Body of pancreas (tissue), 4 donors: ENCODE measurements at regions not wholly inside any gene's neighbourhood (a gene's known extent, or its start where the extent isn't known, plus 50 kb on each side); places are given as distances from the start of the nearest gene placed in this dataset.

Experiments
- POLR2A ChIP-seq, 3 donors: fragments of 450-650 bp; IDR thresholded peaks; one replicate each; pipeline ENCODE4 v1.6.1; 2016; ENCODE audit warnings: antibody characterized with exemption in 3 of 3, mild to moderate bottlenecking in 2 of 3
- TF ChIP-seq, protein P1 (sequence below), 7 experiments: fragments of 450-650 bp in 4 of 7; fragments of 200-600 bp in 3 of 7; sonication (generic) in 3 of 7; IDR thresholded peaks; one replicate each; pipeline ENCODE4 v1.5.1; 2016 to 2019; ENCODE audit warnings: antibody characterized with exemption in 7 of 7

DNA sequence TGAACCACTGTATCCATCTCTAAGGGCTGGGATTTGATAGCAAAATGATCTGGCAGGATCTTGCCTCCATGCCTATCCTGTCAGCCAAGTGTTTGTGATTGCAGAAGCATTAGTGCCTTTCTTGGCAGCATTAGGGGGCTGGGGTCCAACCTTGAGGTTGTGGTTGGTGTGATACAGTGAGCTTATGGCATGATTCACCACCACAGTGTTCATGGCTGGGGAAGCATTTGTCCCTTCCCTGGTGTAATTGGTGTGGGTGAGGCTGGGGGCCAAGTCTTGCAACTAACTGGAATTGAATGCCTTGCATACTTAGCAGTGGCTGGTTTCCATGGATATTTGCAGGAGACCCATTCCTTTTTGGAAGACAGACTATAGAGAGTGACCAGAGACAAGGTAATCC lies 271.0 kb upstream of the TBL1XR1 start:
- TF ChIP-seq, protein P1, sequence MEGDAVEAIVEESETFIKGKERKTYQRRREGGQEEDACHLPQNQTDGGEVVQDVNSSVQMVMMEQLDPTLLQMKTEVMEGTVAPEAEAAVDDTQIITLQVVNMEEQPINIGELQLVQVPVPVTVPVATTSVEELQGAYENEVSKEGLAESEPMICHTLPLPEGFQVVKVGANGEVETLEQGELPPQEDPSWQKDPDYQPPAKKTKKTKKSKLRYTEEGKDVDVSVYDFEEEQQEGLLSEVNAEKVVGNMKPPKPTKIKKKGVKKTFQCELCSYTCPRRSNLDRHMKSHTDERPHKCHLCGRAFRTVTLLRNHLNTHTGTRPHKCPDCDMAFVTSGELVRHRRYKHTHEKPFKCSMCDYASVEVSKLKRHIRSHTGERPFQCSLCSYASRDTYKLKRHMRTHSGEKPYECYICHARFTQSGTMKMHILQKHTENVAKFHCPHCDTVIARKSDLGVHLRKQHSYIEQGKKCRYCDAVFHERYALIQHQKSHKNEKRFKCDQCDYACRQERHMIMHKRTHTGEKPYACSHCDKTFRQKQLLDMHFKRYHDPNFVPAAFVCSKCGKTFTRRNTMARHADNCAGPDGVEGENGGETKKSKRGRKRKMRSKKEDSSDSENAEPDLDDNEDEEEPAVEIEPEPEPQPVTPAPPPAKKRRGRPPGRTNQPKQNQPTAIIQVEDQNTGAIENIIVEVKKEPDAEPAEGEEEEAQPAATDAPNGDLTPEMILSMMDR (IDR thresholded peaks at IDR 0.05), result no peak
- no peak for TF ChIP-seq POLR2A (IDR thresholded peaks at IDR 0.05)
